GM23338 (cell line): ENCODE measurements at regions not wholly inside any gene's neighbourhood (a gene's known extent, or its start where the extent isn't known, plus 50 kb on each side); places are given as distances from the start of the nearest gene placed in this dataset.
"Not testable (repeated sequence)": the region's sequence is repeated elsewhere in the genome, so short reads cannot be mapped to it uniquely, and the experiment has no call there.

Experiments used
- CREB1 ChIP-seq: fragments of 250-450 bp; sonication (Bioruptor Pico); IDR thresholded peaks from 2 replicates; pipeline ENCODE4 v1.5.0; 2020; ENCODE audit warnings: low read depth, mild to moderate bottlenecking, moderate library complexity
- EZH2 ChIP-seq: fragments of 200-600 bp; sonication (generic); IDR thresholded peaks from one replicate; pipeline ENCODE4 v1.8.0; 2017; ENCODE audit warnings: antibody characterized with exemption, mild to moderate bottlenecking, low read depth; ENCODE audit not compliant: unreplicated experiment
- EZH2phosphoT487 ChIP-seq: fragments of 200-600 bp; sonication (generic); IDR thresholded peaks from one replicate; pipeline ENCODE4 v1.8.1; 2018; ENCODE audit warnings: antibody characterized with exemption; ENCODE audit not compliant: unreplicated experiment
- JUNB ChIP-seq: IDR thresholded peaks from one replicate; pipeline ENCODE4 v1.6.1; 2016; ENCODE audit warnings: antibody characterized with exemption; ENCODE audit not compliant: unreplicated experiment
- NANOG ChIP-seq: IDR thresholded peaks from 2 replicates; pipeline ENCODE4 v1.6.1; 2016; ENCODE audit warnings: antibody characterized with exemption, borderline replicate concordance
- POLR2AphosphoS5 ChIP-seq: IDR thresholded peaks from 2 replicates; pipeline ENCODE4 v1.6.1; 2016; ENCODE audit warnings: antibody characterized with exemption, low read depth
- STAT1 ChIP-seq: IDR thresholded peaks from one replicate; pipeline ENCODE4 v1.6.1; 2016; ENCODE audit warnings: antibody characterized with exemption; ENCODE audit not compliant: unreplicated experiment
- ZNF114 ChIP-seq: fragments of 250-450 bp; sonication (Bioruptor Pico); IDR thresholded peaks from 2 replicates; pipeline ENCODE4 v1.5.0; 2020; ENCODE audit warnings: mild to moderate bottlenecking, moderate library complexity
- ZNF331 ChIP-seq: fragments of 250-450 bp; sonication (Bioruptor Pico); IDR thresholded peaks from 2 replicates; pipeline ENCODE4 v1.5.0; 2020; ENCODE audit warnings: low read depth, mild to moderate bottlenecking, moderate library complexity
- ZNF462 ChIP-seq: fragments of 250-450 bp; sonication (Bioruptor Pico); IDR thresholded peaks from 2 replicates; pipeline ENCODE4 v1.5.0; 2020; ENCODE audit warnings: mild to moderate bottlenecking, moderate library complexity
- TF ChIP-seq, protein P1 (sequence below), 2 experiments: fragments of 200-600 bp in 1 of 2; sonication (generic) in 1 of 2; conservative IDR thresholded peaks; 2 replicates each; pipeline versions ENCODE4 v1.5.1 to v1.6.1; 2016 to 2017; ENCODE audit warnings: antibody characterized with exemption in 2 of 2, low read depth in 2 of 2, mild to moderate bottlenecking in 2 of 2, moderate library complexity in 1 of 2
- TF ChIP-seq, protein P2 (sequence below): IDR thresholded peaks from one replicate; pipeline ENCODE4 v1.6.1; 2018; ENCODE audit warnings: antibody characterized with exemption; ENCODE audit not compliant: unreplicated experiment
- TF ChIP-seq, protein P3 (sequence below): IDR thresholded peaks from 2 replicates; pipeline ENCODE4 v1.6.1; 2016; ENCODE audit warnings: antibody characterized with exemption

DNA sequence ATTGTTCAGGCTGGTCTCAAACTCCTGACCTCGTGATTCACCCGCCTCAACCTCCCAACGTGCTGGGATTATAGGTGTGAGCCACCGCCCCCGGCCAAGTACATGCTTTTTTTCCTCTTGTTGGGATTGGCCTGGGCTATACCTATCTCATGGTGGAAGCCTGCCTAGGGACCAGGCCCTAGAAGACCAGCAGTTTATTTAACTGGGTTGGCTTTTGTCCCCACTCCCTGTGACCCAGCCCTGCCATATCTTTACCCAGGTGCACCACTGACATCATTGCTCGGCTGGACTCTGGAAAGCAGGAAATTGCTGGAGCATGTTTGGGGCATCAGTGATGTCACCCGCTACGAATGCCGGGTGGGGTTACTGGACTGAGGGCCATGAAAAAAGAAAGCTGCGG is 955.5 kb downstream of the SPATA31A6 start:
- TF ChIP-seq, protein P1, sequence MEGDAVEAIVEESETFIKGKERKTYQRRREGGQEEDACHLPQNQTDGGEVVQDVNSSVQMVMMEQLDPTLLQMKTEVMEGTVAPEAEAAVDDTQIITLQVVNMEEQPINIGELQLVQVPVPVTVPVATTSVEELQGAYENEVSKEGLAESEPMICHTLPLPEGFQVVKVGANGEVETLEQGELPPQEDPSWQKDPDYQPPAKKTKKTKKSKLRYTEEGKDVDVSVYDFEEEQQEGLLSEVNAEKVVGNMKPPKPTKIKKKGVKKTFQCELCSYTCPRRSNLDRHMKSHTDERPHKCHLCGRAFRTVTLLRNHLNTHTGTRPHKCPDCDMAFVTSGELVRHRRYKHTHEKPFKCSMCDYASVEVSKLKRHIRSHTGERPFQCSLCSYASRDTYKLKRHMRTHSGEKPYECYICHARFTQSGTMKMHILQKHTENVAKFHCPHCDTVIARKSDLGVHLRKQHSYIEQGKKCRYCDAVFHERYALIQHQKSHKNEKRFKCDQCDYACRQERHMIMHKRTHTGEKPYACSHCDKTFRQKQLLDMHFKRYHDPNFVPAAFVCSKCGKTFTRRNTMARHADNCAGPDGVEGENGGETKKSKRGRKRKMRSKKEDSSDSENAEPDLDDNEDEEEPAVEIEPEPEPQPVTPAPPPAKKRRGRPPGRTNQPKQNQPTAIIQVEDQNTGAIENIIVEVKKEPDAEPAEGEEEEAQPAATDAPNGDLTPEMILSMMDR (conservative IDR thresholded peaks at IDR 0.05; ENCODE audit: low read depth in 2 of 2) = not testable (repeated sequence)
- TF ChIP-seq EZH2; NANOG; POLR2AphosphoS5; ZNF114; EZH2phosphoT487; STAT1; CREB1 (CRISPR knock-in tag); ZNF331 (CRISPR knock-in tag); JUNB; ZNF462 (CRISPR knock-in tag): not testable (repeated sequence)
- TF ChIP-seq, protein P2, sequence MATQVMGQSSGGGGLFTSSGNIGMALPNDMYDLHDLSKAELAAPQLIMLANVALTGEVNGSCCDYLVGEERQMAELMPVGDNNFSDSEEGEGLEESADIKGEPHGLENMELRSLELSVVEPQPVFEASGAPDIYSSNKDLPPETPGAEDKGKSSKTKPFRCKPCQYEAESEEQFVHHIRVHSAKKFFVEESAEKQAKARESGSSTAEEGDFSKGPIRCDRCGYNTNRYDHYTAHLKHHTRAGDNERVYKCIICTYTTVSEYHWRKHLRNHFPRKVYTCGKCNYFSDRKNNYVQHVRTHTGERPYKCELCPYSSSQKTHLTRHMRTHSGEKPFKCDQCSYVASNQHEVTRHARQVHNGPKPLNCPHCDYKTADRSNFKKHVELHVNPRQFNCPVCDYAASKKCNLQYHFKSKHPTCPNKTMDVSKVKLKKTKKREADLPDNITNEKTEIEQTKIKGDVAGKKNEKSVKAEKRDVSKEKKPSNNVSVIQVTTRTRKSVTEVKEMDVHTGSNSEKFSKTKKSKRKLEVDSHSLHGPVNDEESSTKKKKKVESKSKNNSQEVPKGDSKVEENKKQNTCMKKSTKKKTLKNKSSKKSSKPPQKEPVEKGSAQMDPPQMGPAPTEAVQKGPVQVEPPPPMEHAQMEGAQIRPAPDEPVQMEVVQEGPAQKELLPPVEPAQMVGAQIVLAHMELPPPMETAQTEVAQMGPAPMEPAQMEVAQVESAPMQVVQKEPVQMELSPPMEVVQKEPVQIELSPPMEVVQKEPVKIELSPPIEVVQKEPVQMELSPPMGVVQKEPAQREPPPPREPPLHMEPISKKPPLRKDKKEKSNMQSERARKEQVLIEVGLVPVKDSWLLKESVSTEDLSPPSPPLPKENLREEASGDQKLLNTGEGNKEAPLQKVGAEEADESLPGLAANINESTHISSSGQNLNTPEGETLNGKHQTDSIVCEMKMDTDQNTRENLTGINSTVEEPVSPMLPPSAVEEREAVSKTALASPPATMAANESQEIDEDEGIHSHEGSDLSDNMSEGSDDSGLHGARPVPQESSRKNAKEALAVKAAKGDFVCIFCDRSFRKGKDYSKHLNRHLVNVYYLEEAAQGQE = not testable (repeated sequence)
- TF ChIP-seq, protein P3, sequence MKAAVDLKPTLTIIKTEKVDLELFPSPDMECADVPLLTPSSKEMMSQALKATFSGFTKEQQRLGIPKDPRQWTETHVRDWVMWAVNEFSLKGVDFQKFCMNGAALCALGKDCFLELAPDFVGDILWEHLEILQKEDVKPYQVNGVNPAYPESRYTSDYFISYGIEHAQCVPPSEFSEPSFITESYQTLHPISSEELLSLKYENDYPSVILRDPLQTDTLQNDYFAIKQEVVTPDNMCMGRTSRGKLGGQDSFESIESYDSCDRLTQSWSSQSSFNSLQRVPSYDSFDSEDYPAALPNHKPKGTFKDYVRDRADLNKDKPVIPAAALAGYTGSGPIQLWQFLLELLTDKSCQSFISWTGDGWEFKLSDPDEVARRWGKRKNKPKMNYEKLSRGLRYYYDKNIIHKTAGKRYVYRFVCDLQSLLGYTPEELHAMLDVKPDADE = not testable (repeated sequence)
